Hepatocyte (in vitro differentiated cells): ENCODE measurements at regions not wholly inside any gene's neighbourhood (a gene's known extent, or its start where the extent isn't known, plus 50 kb on each side); places are given as distances from the start of the nearest gene placed in this dataset.

Experiments
- EZH2 ChIP-seq: fragments of 200-600 bp; sonication (generic); IDR thresholded peaks from 2 replicates; pipeline ENCODE4 v1.6.1; 2016; ENCODE audit warnings: antibody characterized with exemption, mild to moderate bottlenecking, borderline replicate concordance
- TF ChIP-seq, protein P1 (sequence below): fragments of 200-600 bp; sonication (generic); IDR thresholded peaks from 2 replicates; pipeline ENCODE4 v1.5.1; 2016; ENCODE audit warnings: antibody characterized with exemption, mild to moderate bottlenecking; ENCODE audit not compliant: poor library complexity

DNA sequence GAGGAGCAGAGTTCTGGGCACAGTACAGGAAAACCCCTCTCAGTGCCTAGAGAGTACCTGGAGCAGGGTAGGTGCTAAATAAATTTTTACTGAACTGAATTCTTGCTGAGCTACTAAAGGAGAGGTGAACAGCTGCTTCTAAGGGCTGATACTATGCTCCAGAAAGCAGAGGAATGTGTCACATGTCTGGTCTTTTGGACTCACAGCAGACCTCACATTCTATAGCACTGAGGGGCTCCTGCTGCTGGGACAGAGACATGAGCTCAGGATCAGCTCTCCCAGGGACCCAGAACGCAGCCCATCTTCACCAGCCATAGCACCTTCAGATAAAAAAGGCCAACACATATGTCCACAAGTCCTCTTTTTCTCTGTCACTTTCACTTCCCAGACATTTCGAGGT is 133.0 kb upstream of the KLF14 start:
- TF ChIP-seq, protein P1, sequence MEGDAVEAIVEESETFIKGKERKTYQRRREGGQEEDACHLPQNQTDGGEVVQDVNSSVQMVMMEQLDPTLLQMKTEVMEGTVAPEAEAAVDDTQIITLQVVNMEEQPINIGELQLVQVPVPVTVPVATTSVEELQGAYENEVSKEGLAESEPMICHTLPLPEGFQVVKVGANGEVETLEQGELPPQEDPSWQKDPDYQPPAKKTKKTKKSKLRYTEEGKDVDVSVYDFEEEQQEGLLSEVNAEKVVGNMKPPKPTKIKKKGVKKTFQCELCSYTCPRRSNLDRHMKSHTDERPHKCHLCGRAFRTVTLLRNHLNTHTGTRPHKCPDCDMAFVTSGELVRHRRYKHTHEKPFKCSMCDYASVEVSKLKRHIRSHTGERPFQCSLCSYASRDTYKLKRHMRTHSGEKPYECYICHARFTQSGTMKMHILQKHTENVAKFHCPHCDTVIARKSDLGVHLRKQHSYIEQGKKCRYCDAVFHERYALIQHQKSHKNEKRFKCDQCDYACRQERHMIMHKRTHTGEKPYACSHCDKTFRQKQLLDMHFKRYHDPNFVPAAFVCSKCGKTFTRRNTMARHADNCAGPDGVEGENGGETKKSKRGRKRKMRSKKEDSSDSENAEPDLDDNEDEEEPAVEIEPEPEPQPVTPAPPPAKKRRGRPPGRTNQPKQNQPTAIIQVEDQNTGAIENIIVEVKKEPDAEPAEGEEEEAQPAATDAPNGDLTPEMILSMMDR: no peak
- no peak for TF ChIP-seq EZH2
